ENCODE measurements at regions not wholly inside any gene's neighbourhood (a gene's known extent, or its start where the extent isn't known, plus 50 kb on each side); places are given as distances from the start of the nearest gene placed in this dataset.

GRCh38 chr12:31853520-31853919 is 105.7 kb upstream of the RESF1 start:
- no peak overlapping the region for H3K4me3 ChIP-seq
- intact Hi-C loops (cut with DNase I; ENCODE audit: low total_unique reads) (no loop called here), in situ Hi-C loops (cut with MboI; ENCODE audit: low sequenced_read_pairs in 4 of 4) (no loop called here)
- peaks cover 0 to 2% (median 0%) of the 10 kb centered on the region in 3 donors for H3K9me3 ChIP-seq
- H3K27ac ChIP-seq, result no peak overlapping the region
- no peak for DNase-seq
- no peaks in the 10 kb centered on the region for H3K36me3 ChIP-seq
- no peak for TF ChIP-seq POLR2A (IDR thresholded peaks at IDR 0.05)
- TF ChIP-seq CTCF (IDR thresholded peaks at IDR 0.05 in 4 of 5, conservative IDR thresholded peaks at IDR 0.05 in 1 of 5), result no peak
- ATAC-seq, result no peak
- no peaks in the 10 kb centered on the region for H3K27me3 ChIP-seq
- H3K4me1 ChIP-seq, result no peaks in the 10 kb centered on the region

GRCh38 chr12:31850268-31850667 is 108.9 kb upstream of the RESF1 start:
- Histone ChIP-seq H3K4me1 (no peaks in the 10 kb centered on the region), H3K9me3 (peaks cover 0 to 2% (median 0%) of the 10 kb centered on the region in 3 donors), H3K27me3 (no peaks in the 10 kb centered on the region), H3K4me3 (no peak overlapping the region), H3K27ac (no peak overlapping the region), H3K36me3 (no peaks in the 10 kb centered on the region)
- intact Hi-C loops (cut with DNase I; ENCODE audit: low total_unique reads) (no loop called here), in situ Hi-C loops (cut with MboI; ENCODE audit: low sequenced_read_pairs in 4 of 4) (no loop called here)
- ATAC-seq, result no peak
- DNase-seq, result no peak
- no peak for TF ChIP-seq POLR2A (IDR thresholded peaks at IDR 0.05)

DNA sequence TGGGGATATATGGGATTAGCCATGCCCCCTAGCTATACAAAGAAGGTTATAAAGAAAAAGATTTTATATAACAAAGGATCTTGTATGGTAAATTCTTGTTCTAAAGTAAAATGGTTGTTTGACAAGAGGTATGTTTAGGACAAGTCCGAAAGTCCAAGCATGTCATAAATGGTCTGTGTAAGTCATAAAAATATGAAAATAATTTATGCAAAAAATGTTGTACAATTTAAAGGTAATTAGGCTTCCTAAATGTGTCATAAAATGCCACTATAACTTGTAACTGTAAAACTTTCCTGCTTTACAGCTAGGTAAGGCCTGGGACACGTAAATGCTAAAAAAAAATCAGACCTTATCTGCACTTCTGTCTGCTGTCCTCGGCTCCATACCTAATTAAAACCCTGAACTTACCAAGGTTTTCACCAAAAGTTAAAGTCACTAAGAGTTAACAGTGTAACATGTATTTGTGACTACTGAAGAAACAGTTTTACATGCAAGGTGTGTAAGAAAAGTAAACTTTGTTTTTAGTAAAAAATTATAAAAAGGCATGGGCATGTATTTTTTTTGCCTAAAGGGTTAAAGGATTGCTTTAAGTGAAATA is 110.0 kb upstream of the RESF1 start:
- Histone ChIP-seq H3K27me3 (no peaks in the 10 kb centered on the region), H3K27ac (no peak overlapping the region), H3K9me3 (peaks cover 0 to 2% (median 0%) of the 10 kb centered on the region in 3 donors), H3K4me3 (no peak overlapping the region), H3K4me1 (no peaks in the 10 kb centered on the region), H3K36me3 (no peaks in the 10 kb centered on the region)
- in situ Hi-C loops (cut with MboI; ENCODE audit: low sequenced_read_pairs in 4 of 4) (no loop called here), intact Hi-C loops (cut with DNase I; ENCODE audit: low total_unique reads) (no loop called here)
- DNase-seq (no peak), ATAC-seq (no peak)
- no peak for TF ChIP-seq CTCF (IDR thresholded peaks at IDR 0.05 in 4 of 5, conservative IDR thresholded peaks at IDR 0.05 in 1 of 5)
- no peak for TF ChIP-seq POLR2A (IDR thresholded peaks at IDR 0.05)

DNA sequence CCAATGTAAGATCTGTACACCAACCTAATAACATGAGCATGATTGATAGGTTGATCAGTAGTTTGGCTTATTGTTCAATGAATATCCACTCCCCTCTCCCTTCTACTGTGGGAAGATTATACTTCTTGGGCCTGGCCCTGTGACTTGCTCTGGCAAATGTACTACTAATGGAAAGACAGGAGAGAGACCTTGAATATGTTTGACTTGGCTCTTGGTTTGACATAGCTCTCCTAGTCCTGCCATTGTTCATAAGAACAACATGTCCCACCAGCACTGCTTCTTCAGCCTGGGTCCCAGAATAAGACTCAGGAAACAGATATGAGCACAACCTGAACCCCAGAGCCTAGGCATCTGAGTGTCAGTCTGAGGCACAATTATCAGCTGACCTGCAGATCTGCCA is 112.8 kb upstream of the RESF1 start:
- TF ChIP-seq CTCF (IDR thresholded peaks at IDR 0.05 in 4 of 5, conservative IDR thresholded peaks at IDR 0.05 in 1 of 5) (no peak), POLR2A (IDR thresholded peaks at IDR 0.05) (no peak)
- H3K4me3 ChIP-seq, result no peak overlapping the region
- H3K27me3 ChIP-seq, result no peaks in the 10 kb centered on the region
- intact Hi-C loops (cut with DNase I; ENCODE audit: low total_unique reads), result no loop called here
- in situ Hi-C loops (cut with MboI; ENCODE audit: low sequenced_read_pairs in 4 of 4), result no loop called here
- peaks cover 0 to 2% (median 0%) of the 10 kb centered on the region in 3 donors for H3K9me3 ChIP-seq
- no peaks in the 10 kb centered on the region for H3K36me3 ChIP-seq
- ATAC-seq (no peak), DNase-seq (no peak)
- H3K4me1 ChIP-seq, result no peaks in the 10 kb centered on the region
- no peak overlapping the region for H3K27ac ChIP-seq

DNA sequence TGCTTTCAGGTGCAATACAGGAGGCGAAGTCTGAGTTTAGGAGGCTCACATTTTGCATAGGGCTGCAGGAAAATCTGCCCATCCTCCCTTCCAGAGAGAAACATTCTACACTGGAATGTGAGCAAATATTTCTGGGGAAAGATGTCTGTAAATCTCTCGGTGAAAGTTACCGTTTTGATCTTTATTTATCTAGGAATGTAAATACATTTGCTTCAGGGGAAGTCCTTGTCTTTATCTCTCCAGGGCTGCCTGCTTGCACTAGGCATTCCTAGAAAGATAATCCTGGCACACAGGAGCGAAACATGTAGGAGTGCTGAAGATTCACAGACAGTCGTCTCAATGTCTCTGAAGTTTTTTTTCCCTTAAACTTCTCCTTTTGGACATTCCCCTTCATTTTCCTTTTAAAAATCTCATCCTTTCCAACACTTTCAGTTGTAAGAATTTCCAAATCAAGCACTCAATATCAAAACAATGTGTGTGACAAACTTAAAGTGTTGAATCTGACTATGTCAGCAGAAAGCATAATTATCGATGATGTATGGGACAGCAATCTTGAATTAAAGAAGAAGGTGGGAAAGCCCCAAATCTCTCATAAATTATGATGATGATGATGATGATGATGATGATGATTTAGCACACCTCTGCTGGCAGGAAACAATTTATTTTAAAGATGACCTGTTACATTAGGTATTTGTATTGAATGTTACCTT is 113.4 kb upstream of the RESF1 start:
- intact Hi-C loops (cut with DNase I; ENCODE audit: low total_unique reads), result no loop called here
- Histone ChIP-seq H3K4me1 (no peaks in the 10 kb centered on the region), H3K27me3 (no peaks in the 10 kb centered on the region), H3K27ac (no peak overlapping the region), H3K4me3 (no peak overlapping the region), H3K36me3 (no peaks in the 10 kb centered on the region), H3K9me3 (peaks cover 0 to 2% (median 0%) of the 10 kb centered on the region in 3 donors)
- ATAC-seq, result no peak
- no peak for DNase-seq
- no peak for TF ChIP-seq CTCF (IDR thresholded peaks at IDR 0.05 in 4 of 5, conservative IDR thresholded peaks at IDR 0.05 in 1 of 5)
- TF ChIP-seq POLR2A (IDR thresholded peaks at IDR 0.05), result no peak
- in situ Hi-C loops (cut with MboI; ENCODE audit: low sequenced_read_pairs in 4 of 4), result no loop called here
